ENCODE measurements at regions not wholly inside any gene's neighbourhood (a gene's known extent, or its start where the extent isn't known, plus 50 kb on each side); places are given as distances from the start of the nearest gene placed in this dataset.

DNA sequence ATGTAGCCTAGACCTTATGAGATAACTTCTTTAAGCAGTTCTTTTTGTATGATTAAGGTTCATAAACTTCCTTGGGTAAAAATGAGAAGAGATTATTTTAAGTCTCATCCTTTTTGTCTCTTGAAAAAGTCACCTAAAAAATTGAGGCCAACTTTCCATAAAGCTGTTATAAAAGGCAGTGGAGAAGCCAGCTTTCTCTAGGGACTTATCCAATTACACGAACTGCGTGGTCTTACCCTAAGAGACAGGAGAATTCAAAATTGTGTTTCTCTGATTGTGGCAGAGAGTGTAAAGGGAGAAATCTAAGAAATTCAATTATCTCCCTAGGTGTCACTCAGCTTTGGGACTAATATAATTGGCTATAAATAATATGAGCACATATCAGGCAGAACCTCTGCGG is 262.0 kb downstream of the SHOX2 start:
- H3K79me2 ChIP-seq (ENCODE audit: control insufficient read depth, insufficient read depth, low read length): no peaks in the 10 kb centered on the region
- no peak overlapping the region for H3K27ac ChIP-seq (ENCODE audit: insufficient read depth, low read length)
- no peak for TF ChIP-seq EZH2 (IDR thresholded peaks at IDR 0.05; ENCODE audit: low read length, missing control alignments)
- TF ChIP-seq, protein P1, sequence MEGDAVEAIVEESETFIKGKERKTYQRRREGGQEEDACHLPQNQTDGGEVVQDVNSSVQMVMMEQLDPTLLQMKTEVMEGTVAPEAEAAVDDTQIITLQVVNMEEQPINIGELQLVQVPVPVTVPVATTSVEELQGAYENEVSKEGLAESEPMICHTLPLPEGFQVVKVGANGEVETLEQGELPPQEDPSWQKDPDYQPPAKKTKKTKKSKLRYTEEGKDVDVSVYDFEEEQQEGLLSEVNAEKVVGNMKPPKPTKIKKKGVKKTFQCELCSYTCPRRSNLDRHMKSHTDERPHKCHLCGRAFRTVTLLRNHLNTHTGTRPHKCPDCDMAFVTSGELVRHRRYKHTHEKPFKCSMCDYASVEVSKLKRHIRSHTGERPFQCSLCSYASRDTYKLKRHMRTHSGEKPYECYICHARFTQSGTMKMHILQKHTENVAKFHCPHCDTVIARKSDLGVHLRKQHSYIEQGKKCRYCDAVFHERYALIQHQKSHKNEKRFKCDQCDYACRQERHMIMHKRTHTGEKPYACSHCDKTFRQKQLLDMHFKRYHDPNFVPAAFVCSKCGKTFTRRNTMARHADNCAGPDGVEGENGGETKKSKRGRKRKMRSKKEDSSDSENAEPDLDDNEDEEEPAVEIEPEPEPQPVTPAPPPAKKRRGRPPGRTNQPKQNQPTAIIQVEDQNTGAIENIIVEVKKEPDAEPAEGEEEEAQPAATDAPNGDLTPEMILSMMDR (conservative IDR thresholded peaks at IDR 0.05 in 1 of 2, IDR thresholded peaks at IDR 0.05 in 1 of 2; ENCODE audit: low read depth in 1 of 2, low read length in 2 of 2): no peak
- H3K4me2 ChIP-seq (ENCODE audit: extremely low read depth, insufficient read depth, low read length): no peak overlapping the region
- no peaks in the 10 kb centered on the region for H3K27me3 ChIP-seq (ENCODE audit: control insufficient read depth, insufficient read depth, low read length)
- no peaks in the 10 kb centered on the region for H3K36me3 ChIP-seq (ENCODE audit: control insufficient read depth, insufficient read depth, low read length)
- no peaks in the 10 kb centered on the region for H4K20me1 ChIP-seq (ENCODE audit: control insufficient read depth, extremely low read depth, insufficient read depth, low read length)
- no peak overlapping the region for H2AFZ ChIP-seq (ENCODE audit: low read length)
- H3K9ac ChIP-seq (ENCODE audit: insufficient read depth, low read length): no peak overlapping the region
- no peaks in the 10 kb centered on the region for H3K9me3 ChIP-seq (ENCODE audit: control insufficient read depth, insufficient read depth, low read depth, low read length)
- no peak for DNase-seq (ENCODE audit: low read depth in 2 of 2)
- H3K4me1 ChIP-seq (ENCODE audit: control insufficient read depth, extremely low read depth, insufficient read depth, low read length): no peaks in the 10 kb centered on the region
- H3K4me3 ChIP-seq (replicated peaks in 1 of 4; ENCODE audit: control extremely low read depth in 1 of 4, insufficient read depth in 1 of 4, low read depth in 3 of 4, low read length in 4 of 4): no peak overlapping the region

GRCh38 chr3:157841029-157841428 is 265.2 kb downstream of the SHOX2 start:
- TF ChIP-seq EZH2 (IDR thresholded peaks at IDR 0.05; ENCODE audit: low read length, missing control alignments): no peak
- TF ChIP-seq, protein P1 (conservative IDR thresholded peaks at IDR 0.05 in 1 of 2, IDR thresholded peaks at IDR 0.05 in 1 of 2; ENCODE audit: low read depth in 1 of 2, low read length in 2 of 2): no peak
- no peaks in the 10 kb centered on the region for H3K36me3 ChIP-seq (ENCODE audit: control insufficient read depth, insufficient read depth, low read length)
- H3K4me2 ChIP-seq (ENCODE audit: extremely low read depth, insufficient read depth, low read length): no peak overlapping the region
- no peaks in the 10 kb centered on the region for H3K4me1 ChIP-seq (ENCODE audit: control insufficient read depth, extremely low read depth, insufficient read depth, low read length)
- no peaks in the 10 kb centered on the region for H3K27me3 ChIP-seq (ENCODE audit: control insufficient read depth, insufficient read depth, low read length)
- H3K27ac ChIP-seq (ENCODE audit: insufficient read depth, low read length): no peak overlapping the region
- no peak overlapping the region for H3K4me3 ChIP-seq (replicated peaks in 1 of 4; ENCODE audit: control extremely low read depth in 1 of 4, insufficient read depth in 1 of 4, low read depth in 3 of 4, low read length in 4 of 4)
- H3K79me2 ChIP-seq (ENCODE audit: control insufficient read depth, insufficient read depth, low read length): no peaks in the 10 kb centered on the region
- H3K9me3 ChIP-seq (ENCODE audit: control insufficient read depth, insufficient read depth, low read depth, low read length): no peaks in the 10 kb centered on the region
- H4K20me1 ChIP-seq (ENCODE audit: control insufficient read depth, extremely low read depth, insufficient read depth, low read length): no peaks in the 10 kb centered on the region
- no peak overlapping the region for H3K9ac ChIP-seq (ENCODE audit: insufficient read depth, low read length)
- DNase-seq (ENCODE audit: low read depth in 2 of 2): no peak
- H2AFZ ChIP-seq (ENCODE audit: low read length): no peak overlapping the region

GRCh38 chr3:157840564-157840963 is 265.7 kb downstream of the SHOX2 start:
- no peaks in the 10 kb centered on the region for H4K20me1 ChIP-seq (ENCODE audit: control insufficient read depth, extremely low read depth, insufficient read depth, low read length)
- no peak overlapping the region for H3K4me2 ChIP-seq (ENCODE audit: extremely low read depth, insufficient read depth, low read length)
- no peaks in the 10 kb centered on the region for H3K27me3 ChIP-seq (ENCODE audit: control insufficient read depth, insufficient read depth, low read length)
- H3K4me1 ChIP-seq (ENCODE audit: control insufficient read depth, extremely low read depth, insufficient read depth, low read length): no peaks in the 10 kb centered on the region
- H2AFZ ChIP-seq (ENCODE audit: low read length): no peak overlapping the region
- TF ChIP-seq, protein P1 (conservative IDR thresholded peaks at IDR 0.05 in 1 of 2, IDR thresholded peaks at IDR 0.05 in 1 of 2; ENCODE audit: low read depth in 1 of 2, low read length in 2 of 2): no peak
- no peak for TF ChIP-seq EZH2 (IDR thresholded peaks at IDR 0.05; ENCODE audit: low read length, missing control alignments)
- no peak overlapping the region for H3K9ac ChIP-seq (ENCODE audit: insufficient read depth, low read length)
- no peak overlapping the region for H3K4me3 ChIP-seq (replicated peaks in 1 of 4; ENCODE audit: control extremely low read depth in 1 of 4, insufficient read depth in 1 of 4, low read depth in 3 of 4, low read length in 4 of 4)
- H3K27ac ChIP-seq (ENCODE audit: insufficient read depth, low read length): no peak overlapping the region
- DNase-seq (ENCODE audit: low read depth in 2 of 2): no peak
- H3K36me3 ChIP-seq (ENCODE audit: control insufficient read depth, insufficient read depth, low read length): no peaks in the 10 kb centered on the region
- H3K79me2 ChIP-seq (ENCODE audit: control insufficient read depth, insufficient read depth, low read length): no peaks in the 10 kb centered on the region
- H3K9me3 ChIP-seq (ENCODE audit: control insufficient read depth, insufficient read depth, low read depth, low read length): no peaks in the 10 kb centered on the region
